ENCODE measurements at regions not wholly inside any gene's neighbourhood (a gene's known extent, or its start where the extent isn't known, plus 50 kb on each side); places are given as distances from the start of the nearest gene placed in this dataset.

DNA sequence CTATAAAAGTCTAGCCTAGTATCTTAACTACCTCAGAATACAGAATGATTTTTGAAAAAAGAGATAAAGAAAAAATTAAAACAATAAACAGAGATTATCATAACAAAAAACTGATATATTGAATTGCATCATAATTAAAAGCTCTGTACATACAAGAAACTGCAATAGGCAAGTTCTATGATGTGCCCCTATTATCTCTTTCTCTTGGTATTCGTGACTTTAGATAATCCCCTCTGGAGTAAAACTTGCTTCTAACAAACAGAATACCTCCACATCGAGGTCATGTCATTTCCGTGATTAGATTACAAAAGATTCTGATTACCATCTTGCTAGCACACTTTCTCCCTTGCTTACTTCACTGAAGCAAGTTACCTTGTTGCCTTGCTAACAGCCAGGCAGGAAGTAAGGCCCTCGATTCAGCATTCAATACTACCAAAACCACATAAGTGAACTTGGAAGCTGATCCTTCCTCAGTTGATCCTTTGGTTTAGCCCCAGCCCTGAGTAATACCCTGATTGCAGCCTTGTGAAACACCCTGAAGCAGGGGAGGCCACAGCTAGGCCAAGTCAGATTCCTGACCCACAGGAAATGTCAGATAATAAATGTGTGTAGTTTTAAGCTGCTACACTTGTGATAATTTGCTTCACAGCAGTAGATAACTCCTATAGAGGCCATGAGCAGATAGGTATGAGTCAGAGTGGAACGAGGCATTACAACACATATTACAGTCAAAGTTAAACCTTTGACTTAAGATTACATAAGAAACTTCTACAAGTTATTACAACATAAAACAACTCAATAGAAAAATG is 53.7 kb upstream of the TMX4 start:
- Histone ChIP-seq H3K27me3 (no peaks in the 10 kb centered on the region), H3K4me1 (peaks cover 6% of the 10 kb centered on the region), H3K9me3 (replicated peaks) (no peaks in the 10 kb centered on the region), H3K27ac (no peak overlapping the region), H3K36me3 (no peaks in the 10 kb centered on the region), H3K4me3 (no peak overlapping the region)
- DNase-seq: peak; percentile 31 to 70

- Histone ChIP-seq H3K27me3 (no peaks in the 10 kb centered on the region), H3K9me3 (replicated peaks) (no peaks in the 10 kb centered on the region)
- DNase-seq: no peak
Observed at GRCh38 chr20:8074931-8075330, 55.4 kb upstream of the TMX4 start.

DNA sequence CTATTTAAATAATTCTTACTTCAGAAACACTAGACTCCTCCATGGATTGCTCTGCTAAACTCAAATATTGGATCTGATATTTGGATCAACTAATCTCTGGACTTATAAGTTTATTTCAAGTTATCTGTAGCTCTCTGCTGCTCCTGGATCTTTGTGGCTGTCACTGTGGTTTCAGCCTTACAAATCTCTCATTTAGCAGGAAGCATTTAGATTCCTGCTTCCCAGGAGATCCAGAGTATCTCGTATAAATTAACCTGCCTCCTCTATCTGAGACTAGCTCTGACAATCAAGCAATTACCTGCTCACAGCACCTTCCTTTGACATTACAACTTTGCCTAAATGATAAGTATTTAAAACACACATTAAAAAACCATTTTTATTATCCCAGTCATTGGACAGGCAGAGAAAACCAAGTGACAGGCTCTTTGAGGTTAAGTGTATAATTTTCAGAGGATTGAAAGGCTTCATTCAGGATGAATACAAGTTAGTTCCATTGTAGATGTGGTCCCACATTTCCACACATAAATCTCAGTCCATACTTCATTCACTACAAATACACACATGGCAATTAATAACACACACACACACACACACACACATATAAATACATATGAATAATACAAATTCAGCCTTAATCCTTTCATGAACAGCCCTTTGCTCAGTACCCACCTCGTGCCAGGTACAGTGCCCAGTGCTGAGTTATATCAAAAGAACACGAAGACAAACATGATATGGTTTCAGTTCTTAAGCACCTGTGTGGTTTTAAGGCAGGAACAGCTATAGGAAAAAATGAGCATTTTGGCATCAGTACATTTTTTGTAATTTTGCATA is 55.5 kb upstream of the PLCB1 start:
- Histone ChIP-seq H3K4me3 (no peak overlapping the region), H3K27ac (no peak overlapping the region), H3K36me3 (no peaks in the 10 kb centered on the region), H3K4me1 (peaks cover 6% of the 10 kb centered on the region), H3K27me3 (no peaks in the 10 kb centered on the region), H3K9me3 (replicated peaks) (no peaks in the 10 kb centered on the region)
- DNase-seq: no peak

More at GRCh38 chr20:8074931-8075330, 55.4 kb upstream of the TMX4 start:
- H3K4me1 ChIP-seq: peaks cover 6% of the 10 kb centered on the region
- no peaks in the 10 kb centered on the region for H3K36me3 ChIP-seq
- no peak overlapping the region for H3K27ac ChIP-seq
- H3K4me3 ChIP-seq: no peak overlapping the region

DNA sequence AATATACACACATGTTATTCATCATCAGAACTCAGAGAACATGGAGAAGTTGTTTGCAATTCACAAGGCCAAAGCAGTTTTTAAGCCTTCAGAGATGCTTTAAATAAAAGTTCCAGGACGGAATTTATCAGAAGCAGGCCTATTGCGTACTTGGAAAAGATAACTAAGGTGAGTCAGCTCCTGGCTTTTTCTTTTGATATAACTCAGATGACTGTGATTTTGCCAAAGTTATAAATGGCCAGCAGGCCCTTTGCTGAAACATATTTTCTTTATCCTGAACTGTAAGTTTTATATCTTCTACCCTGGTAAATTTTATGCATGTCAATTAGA is 55.0 kb upstream of the PLCB1 start:
- H3K4me1 ChIP-seq: peaks cover 6% of the 10 kb centered on the region
- DNase-seq: no peak
- no peak overlapping the region for H3K27ac ChIP-seq
- no peaks in the 10 kb centered on the region for H3K9me3 ChIP-seq (replicated peaks)
- H3K36me3 ChIP-seq: no peaks in the 10 kb centered on the region
- no peaks in the 10 kb centered on the region for H3K27me3 ChIP-seq
- H3K4me3 ChIP-seq: no peak overlapping the region

DNA sequence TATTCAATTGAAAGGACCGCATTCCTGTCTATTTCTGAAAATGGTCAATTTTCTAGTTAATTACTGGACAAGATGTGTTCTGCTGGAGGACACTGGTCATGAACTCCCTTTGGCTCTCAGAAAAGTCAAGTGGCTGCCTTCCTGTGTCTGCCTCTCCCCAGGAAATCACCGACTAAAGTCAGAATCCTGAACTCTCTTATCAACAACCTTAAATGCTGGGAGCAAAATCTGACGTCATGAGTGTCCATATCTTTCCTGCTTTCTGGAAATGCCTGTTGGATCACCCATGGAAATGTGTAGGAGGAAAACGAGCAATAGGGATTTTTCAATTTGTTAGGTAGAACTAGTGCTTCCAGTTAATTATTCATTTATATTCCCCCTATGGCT is 53.5 kb upstream of the PLCB1 start:
- no peaks in the 10 kb centered on the region for H3K9me3 ChIP-seq (replicated peaks)
- H3K27me3 ChIP-seq: no peaks in the 10 kb centered on the region
- no peak overlapping the region for H3K4me3 ChIP-seq
- no peak for DNase-seq
- no peaks in the 10 kb centered on the region for H3K36me3 ChIP-seq
- H3K27ac ChIP-seq: no peak overlapping the region
- H3K4me1 ChIP-seq: peaks cover 13% of the 10 kb centered on the region

DNA sequence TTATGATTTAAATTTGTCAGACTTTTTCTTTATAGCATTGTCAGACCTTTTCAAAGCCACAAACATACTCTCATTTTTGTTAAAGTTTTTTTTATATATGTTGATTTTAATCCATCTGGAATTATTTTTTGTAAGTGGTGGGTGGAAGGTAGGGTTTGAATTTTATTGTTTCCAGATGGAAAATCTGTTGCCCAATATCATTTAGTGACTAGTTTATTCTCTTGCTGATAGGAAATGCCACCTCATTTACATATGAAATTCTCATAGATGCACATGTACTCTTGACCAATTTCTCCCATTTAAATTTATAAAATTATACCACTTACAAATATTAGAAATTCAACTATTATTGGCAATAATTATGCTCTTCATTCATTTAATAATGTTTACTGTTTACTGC is 52.1 kb upstream of the PLCB1 start:
- no peaks in the 10 kb centered on the region for H3K36me3 ChIP-seq
- no peak overlapping the region for H3K27ac ChIP-seq
- H3K9me3 ChIP-seq (replicated peaks): no peaks in the 10 kb centered on the region
- H3K4me3 ChIP-seq: no peak overlapping the region
- H3K27me3 ChIP-seq: no peaks in the 10 kb centered on the region
- H3K4me1 ChIP-seq: peaks cover 14% of the 10 kb centered on the region
- no peak for DNase-seq

GRCh38 chr20:8082025-8082424 is 50.0 kb upstream of the PLCB1 start:
- Histone ChIP-seq H3K4me3 (no peak overlapping the region), H3K9me3 (replicated peaks) (no peaks in the 10 kb centered on the region), H3K27me3 (no peaks in the 10 kb centered on the region), H3K27ac (no peak overlapping the region), H3K36me3 (no peaks in the 10 kb centered on the region), H3K4me1 (peaks cover 14% of the 10 kb centered on the region)
- DNase-seq: peak in 1 of 2 experiments; percentile 24

All from SJCRH30 (cell line).